ENCODE measurements at regions not wholly inside any gene's neighbourhood (a gene's known extent, or its start where the extent isn't known, plus 50 kb on each side); places are given as distances from the start of the nearest gene placed in this dataset.

DNA sequence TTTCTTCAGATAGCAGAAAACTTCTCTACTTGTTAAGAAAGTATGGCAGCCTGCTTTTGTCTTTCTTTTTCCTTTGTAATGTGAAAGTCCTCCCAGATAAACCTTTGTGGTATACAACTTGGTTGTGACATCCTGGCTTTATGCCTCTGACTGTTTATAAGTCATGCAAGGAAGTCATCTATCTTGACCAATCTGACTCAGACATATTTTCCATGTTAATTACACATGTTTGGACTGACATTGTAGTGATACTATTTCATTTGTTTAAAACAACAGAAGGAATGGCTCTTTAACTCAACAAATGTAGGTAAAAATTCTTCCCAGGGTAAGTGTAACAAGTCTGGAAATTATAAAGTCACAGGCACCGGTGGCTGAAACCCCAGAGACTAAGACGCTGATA lies 341.6 kb upstream of the MEOX2 start:
- Histone ChIP-seq H3K4me2 (no peak overlapping the region), H3K9ac (no peak overlapping the region), H3K4me1 (no peaks in the 10 kb centered on the region), H3K9me3 (no peaks in the 10 kb centered on the region), H3K36me3 (no peaks in the 10 kb centered on the region), H4K20me1 (no peaks in the 10 kb centered on the region), H3K4me3 (no peak overlapping the region), H3K27ac (no peak overlapping the region), H3K27me3 (no peaks in the 10 kb centered on the region)
- no peak for TF ChIP-seq Cebpa-rat (IDR thresholded peaks at IDR 0.05)

DNA sequence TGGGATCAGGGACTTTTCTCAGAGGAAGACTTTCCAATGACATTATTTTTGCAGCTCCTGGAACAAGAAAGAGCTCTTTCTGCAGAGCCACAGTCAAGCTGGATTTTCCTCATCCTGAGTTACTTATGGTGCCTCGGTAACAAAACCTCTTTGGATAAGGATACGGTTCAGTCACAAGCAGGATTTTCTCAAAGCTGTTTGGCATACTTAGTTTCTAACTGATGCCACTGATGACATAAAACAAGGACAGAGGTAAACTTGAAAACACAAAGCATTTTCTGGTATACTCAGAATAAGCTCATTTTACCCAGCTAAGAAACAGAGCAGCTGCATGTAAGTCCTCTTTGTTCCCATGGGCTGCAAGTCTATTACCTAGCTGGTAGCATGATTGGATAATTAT lies 340.9 kb upstream of the MEOX2 start:
- no peaks in the 10 kb centered on the region for H3K27me3 ChIP-seq
- no peaks in the 10 kb centered on the region for H3K4me1 ChIP-seq
- H3K27ac ChIP-seq: no peak overlapping the region
- TF ChIP-seq Cebpa-rat (IDR thresholded peaks at IDR 0.05): no peak
- no peak overlapping the region for H3K4me2 ChIP-seq
- H3K36me3 ChIP-seq: no peaks in the 10 kb centered on the region
- H4K20me1 ChIP-seq: no peaks in the 10 kb centered on the region
- H3K9me3 ChIP-seq: no peaks in the 10 kb centered on the region
- H3K9ac ChIP-seq: no peak overlapping the region
- no peak overlapping the region for H3K4me3 ChIP-seq

DNA sequence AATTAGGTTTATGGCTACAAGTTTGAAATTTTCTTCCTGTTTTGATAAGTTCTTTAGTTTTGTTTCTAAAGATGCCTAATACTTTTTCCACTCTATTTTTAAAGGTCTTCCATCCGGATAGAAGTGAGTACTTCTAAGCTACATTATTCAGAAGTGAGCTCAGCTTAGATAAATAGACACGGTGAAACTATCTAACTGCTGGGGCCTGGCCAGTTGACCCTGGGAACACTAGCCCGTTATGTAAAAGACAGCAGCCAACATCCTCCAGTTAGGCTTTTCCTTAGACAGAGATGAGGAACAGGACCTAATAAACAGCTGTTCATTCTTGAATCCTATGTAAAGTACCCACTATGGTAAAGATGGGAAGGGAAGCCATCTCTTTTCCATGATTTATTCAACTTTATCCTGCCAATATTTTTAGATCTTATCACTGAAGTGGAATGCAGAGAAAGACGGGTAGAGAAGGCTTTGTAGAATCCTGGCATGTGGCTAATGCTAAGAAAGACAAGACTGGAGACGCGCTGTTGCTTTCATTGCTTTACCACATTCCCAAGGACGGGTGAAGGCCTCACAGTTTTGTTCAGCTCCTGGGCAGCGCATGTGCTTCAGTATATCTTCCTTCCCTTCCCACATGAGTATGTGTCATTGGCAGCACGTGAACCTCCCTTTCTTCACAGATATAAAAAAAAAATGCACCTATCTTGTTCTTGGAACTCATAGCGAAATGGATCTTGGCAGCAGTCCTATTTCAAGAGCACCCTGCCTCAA lies 340.0 kb upstream of the MEOX2 start:
- no peak for TF ChIP-seq Cebpa-rat (IDR thresholded peaks at IDR 0.05)
- no peaks in the 10 kb centered on the region for H4K20me1 ChIP-seq
- H3K9ac ChIP-seq: no peak overlapping the region
- no peak overlapping the region for H3K4me3 ChIP-seq
- no peak overlapping the region for H3K4me2 ChIP-seq
- H3K4me1 ChIP-seq: no peaks in the 10 kb centered on the region
- no peak overlapping the region for H3K27ac ChIP-seq
- no peaks in the 10 kb centered on the region for H3K9me3 ChIP-seq
- no peaks in the 10 kb centered on the region for H3K27me3 ChIP-seq
- no peaks in the 10 kb centered on the region for H3K36me3 ChIP-seq

DNA sequence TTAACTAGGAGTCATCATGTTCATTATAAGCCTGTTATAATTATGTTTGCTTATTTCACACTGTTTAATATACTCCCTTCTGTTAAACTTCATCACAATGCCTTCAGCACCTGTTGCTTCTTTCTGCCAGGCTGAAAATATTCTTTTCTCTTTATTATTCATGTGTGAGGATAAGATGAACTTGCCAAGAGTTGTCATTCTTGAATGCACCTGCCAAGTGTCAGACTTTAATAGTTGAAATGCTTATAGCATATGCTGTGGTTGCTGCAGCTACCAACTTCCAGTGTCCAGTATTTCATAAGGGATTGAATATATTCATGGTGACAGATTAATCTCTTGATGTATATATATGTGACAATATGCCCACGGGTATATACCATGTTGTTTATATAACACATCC lies 339.2 kb upstream of the MEOX2 start:
- Histone ChIP-seq H3K4me2 (no peak overlapping the region), H3K36me3 (no peaks in the 10 kb centered on the region), H3K9me3 (no peaks in the 10 kb centered on the region), H4K20me1 (no peaks in the 10 kb centered on the region), H3K9ac (no peak overlapping the region), H3K27me3 (no peaks in the 10 kb centered on the region), H3K4me3 (no peak overlapping the region), H3K4me1 (no peaks in the 10 kb centered on the region), H3K27ac (no peak overlapping the region)
- TF ChIP-seq Cebpa-rat (IDR thresholded peaks at IDR 0.05): no peak

DNA sequence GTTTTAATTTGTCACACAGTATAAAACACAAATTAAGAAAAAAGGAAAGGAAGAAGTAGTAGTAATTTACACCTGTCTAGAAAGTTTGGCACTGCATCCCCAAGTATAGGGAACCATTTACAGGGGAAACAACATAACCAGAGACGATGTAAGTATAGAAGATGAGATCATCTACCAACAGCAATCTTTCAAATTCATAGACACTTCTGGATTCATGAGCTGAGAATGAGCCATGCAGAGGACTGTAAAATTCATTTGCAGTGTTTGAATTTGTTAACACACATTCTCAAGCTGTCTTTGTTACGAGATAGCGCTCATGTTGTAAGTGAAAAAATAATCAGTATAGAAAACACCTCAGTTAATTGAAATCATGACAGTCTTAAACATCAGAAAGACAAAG lies 337.0 kb upstream of the MEOX2 start:
- Histone ChIP-seq H3K4me1 (no peaks in the 10 kb centered on the region), H3K27ac (no peak overlapping the region), H3K9ac (no peak overlapping the region), H3K9me3 (no peaks in the 10 kb centered on the region), H3K4me3 (no peak overlapping the region), H3K36me3 (no peaks in the 10 kb centered on the region), H3K4me2 (no peak overlapping the region), H3K27me3 (no peaks in the 10 kb centered on the region), H4K20me1 (no peaks in the 10 kb centered on the region)
- no peak for TF ChIP-seq Cebpa-rat (IDR thresholded peaks at IDR 0.05)

DNA sequence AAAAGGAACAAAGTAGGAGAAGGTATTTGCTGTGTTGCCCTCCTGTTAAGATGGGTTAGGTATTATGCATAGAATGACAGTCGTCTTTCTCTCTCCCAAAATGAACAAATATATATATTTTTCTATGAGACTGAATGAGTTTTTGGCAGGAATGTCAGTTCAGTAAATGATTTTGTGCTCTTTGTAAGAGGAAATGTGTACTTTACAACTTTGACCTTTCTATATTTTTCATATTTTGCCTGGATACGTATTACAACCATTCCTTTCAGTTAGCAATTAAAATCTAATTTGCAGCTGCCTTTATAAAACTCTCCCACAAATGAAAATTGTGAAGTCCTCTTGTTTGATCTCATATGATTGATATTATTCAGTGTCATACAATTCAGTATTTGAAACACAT lies 336.6 kb upstream of the MEOX2 start:
- H3K36me3 ChIP-seq: no peaks in the 10 kb centered on the region
- no peak overlapping the region for H3K9ac ChIP-seq
- no peaks in the 10 kb centered on the region for H3K4me1 ChIP-seq
- no peaks in the 10 kb centered on the region for H3K9me3 ChIP-seq
- H3K4me2 ChIP-seq: no peak overlapping the region
- H3K27ac ChIP-seq: no peak overlapping the region
- no peak overlapping the region for H3K4me3 ChIP-seq
- no peak for TF ChIP-seq Cebpa-rat (IDR thresholded peaks at IDR 0.05)
- H4K20me1 ChIP-seq: no peaks in the 10 kb centered on the region
- no peaks in the 10 kb centered on the region for H3K27me3 ChIP-seq

DNA sequence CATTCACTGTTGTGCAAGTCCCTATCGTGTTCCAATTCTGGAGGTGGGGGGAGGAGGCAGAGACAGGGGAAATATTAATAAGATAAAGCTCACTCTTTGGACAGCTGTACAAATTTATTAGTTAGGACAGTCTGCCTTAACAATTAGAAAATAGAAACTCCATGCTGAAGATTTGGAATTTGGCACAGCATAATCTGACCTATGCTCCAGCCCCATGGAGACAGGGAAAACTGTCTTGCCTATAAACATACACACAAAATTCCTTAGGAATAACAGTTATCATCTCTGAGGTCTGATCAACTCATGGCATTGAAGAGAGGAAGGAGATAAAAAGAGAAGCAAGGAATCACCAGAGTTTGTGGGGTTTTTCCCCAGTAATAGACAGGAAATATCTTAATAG lies 335.4 kb upstream of the MEOX2 start:
- Histone ChIP-seq H3K9ac (no peak overlapping the region), H3K4me3 (no peak overlapping the region), H3K27me3 (no peaks in the 10 kb centered on the region), H3K4me1 (no peaks in the 10 kb centered on the region), H3K27ac (no peak overlapping the region), H3K36me3 (no peaks in the 10 kb centered on the region), H4K20me1 (no peaks in the 10 kb centered on the region), H3K4me2 (no peak overlapping the region), H3K9me3 (no peaks in the 10 kb centered on the region)
- no peak for TF ChIP-seq Cebpa-rat (IDR thresholded peaks at IDR 0.05)

DNA sequence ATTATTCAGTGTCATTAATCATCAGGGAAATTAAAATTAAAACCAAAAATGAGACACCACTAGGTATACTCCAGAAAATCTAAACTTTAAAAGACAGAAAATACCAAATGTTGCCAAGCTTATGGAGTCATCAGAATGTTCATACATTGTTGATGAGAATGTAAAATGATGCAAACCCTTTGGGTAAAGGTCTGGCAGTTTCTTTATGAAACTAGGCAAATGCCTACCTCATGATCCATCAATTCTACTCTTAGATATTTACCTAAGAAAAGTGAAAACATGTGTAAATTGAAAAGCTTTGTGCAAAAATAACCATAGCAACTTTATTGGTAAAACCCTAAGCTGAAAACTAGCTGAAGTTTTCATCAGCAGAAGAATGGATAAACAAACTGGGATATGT lies 329.5 kb upstream of the MEOX2 start:
- no peak overlapping the region for H3K4me3 ChIP-seq
- no peaks in the 10 kb centered on the region for H4K20me1 ChIP-seq
- H3K27ac ChIP-seq: no peak overlapping the region
- H3K9ac ChIP-seq: no peak overlapping the region
- no peak for TF ChIP-seq Cebpa-rat (IDR thresholded peaks at IDR 0.05)
- no peaks in the 10 kb centered on the region for H3K9me3 ChIP-seq
- no peaks in the 10 kb centered on the region for H3K27me3 ChIP-seq
- H3K4me2 ChIP-seq: no peak overlapping the region
- H3K4me1 ChIP-seq: no peaks in the 10 kb centered on the region
- no peaks in the 10 kb centered on the region for H3K36me3 ChIP-seq

DNA sequence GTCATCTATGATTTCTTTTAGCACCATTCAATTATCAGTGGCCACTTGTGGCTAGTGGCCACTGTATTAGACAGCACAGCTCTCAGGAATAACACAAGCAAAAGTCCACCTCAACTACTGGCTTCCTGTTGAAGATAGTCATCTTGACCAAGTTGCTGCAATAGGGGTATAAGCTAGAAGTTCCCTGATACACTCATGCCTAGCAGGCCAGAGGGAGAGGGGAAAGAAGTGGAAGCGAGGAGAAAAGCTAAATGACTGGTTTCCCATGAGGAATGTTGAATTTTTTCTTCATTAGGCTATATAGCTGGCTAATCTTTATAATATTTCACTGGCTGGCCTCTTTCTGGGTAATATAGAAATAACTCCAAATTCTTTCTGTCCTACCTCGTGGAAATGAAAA lies 327.5 kb upstream of the MEOX2 start:
- H3K9me3 ChIP-seq: no peaks in the 10 kb centered on the region
- no peaks in the 10 kb centered on the region for H3K27me3 ChIP-seq
- no peak for TF ChIP-seq Cebpa-rat (IDR thresholded peaks at IDR 0.05)
- no peak overlapping the region for H3K27ac ChIP-seq
- no peaks in the 10 kb centered on the region for H4K20me1 ChIP-seq
- no peak overlapping the region for H3K9ac ChIP-seq
- no peaks in the 10 kb centered on the region for H3K4me1 ChIP-seq
- no peak overlapping the region for H3K4me3 ChIP-seq
- no peak overlapping the region for H3K4me2 ChIP-seq
- H3K36me3 ChIP-seq: no peaks in the 10 kb centered on the region

DNA sequence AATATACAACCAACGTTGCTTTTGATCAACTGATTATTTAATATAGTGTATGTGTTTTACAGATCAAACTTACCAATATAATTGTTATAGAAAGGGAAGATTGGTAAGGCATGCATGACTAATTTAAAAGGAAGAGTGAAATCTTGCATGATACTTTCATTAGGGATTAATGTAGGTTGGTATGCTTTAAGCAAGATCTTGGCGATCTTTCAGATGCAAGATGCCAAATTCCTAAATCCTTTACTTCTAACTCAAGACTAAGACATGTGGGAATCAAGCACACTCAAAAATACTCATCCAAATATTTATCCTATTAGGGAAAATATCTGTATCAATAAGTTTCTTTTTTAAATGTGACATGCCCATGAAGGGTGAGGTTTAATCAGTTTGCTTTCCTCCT lies 321.4 kb upstream of the MEOX2 start:
- H3K27ac ChIP-seq: no peak overlapping the region
- no peak overlapping the region for H3K4me3 ChIP-seq
- no peak for TF ChIP-seq Cebpa-rat (IDR thresholded peaks at IDR 0.05)

DNA sequence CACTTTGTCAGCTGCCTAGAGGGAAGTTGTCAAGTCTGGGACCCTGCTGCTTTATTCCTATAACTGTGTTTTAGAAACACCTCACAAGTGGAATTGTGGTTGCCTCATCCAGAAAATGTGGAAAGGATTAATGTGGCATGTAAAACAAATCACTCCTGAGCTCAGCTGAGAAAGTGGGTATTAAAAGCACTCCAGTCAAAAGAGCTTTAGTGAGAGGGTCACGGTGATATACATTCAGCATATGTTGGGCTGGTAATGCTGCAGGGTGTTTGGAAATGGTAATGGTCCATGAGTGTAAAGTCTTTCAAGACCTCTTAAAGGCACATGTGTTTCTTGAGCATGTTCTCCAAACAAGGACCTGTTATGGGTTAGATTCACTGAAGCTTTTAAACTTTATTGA lies 318.2 kb upstream of the MEOX2 start:
- H3K4me3 ChIP-seq: no peak overlapping the region
- TF ChIP-seq Cebpa-rat (IDR thresholded peaks at IDR 0.05): no peak
- H4K20me1 ChIP-seq: no peaks in the 10 kb centered on the region
- no peak overlapping the region for H3K4me2 ChIP-seq
- H3K36me3 ChIP-seq: no peaks in the 10 kb centered on the region
- no peak overlapping the region for H3K9ac ChIP-seq
- no peaks in the 10 kb centered on the region for H3K27me3 ChIP-seq
- no peaks in the 10 kb centered on the region for H3K4me1 ChIP-seq
- no peaks in the 10 kb centered on the region for H3K9me3 ChIP-seq
- H3K27ac ChIP-seq: no peak overlapping the region

More for the DNA sequence above, 321.4 kb upstream of the MEOX2 start:
- no peaks in the 10 kb centered on the region for H3K4me1 ChIP-seq
- no peak overlapping the region for H3K4me2 ChIP-seq
- H3K9me3 ChIP-seq: no peaks in the 10 kb centered on the region
- no peaks in the 10 kb centered on the region for H3K36me3 ChIP-seq
- H3K9ac ChIP-seq: no peak overlapping the region
- no peaks in the 10 kb centered on the region for H3K27me3 ChIP-seq
- H4K20me1 ChIP-seq: no peaks in the 10 kb centered on the region
